Spleen (tissue), 11 donors: ENCODE measurements at regions not wholly inside any gene's neighbourhood (a gene's known extent, or its start where the extent isn't known, plus 50 kb on each side); places are given as distances from the start of the nearest gene placed in this dataset.

Source experiments
- DNase-seq: peaks from one replicate; pipeline ENCODE4 v3.0.0-alpha.2; 2020
- H3K27ac ChIP-seq, 8 donors: fragments of 200-600 bp; sonication (generic) in 7 of 8; 1 replicate in 4 of 8; 2 replicates in 4 of 8; pipeline versions ENCODE4 v1.5.0 to v1.8.0; 2016 to 2021; ENCODE audit warnings: inconsistent platforms in 4 of 8, mild to moderate bottlenecking in 4 of 8, moderate library complexity in 1 of 8
- H3K27me3 ChIP-seq, 7 donors: fragments of 200-600 bp; sonication (generic) in 6 of 7; replicated peaks in 1 of 7; 1 replicate in 4 of 7; 2 replicates in 3 of 7; pipeline versions ENCODE4 v1.5.0 to v1.8.0; 2016 to 2021; ENCODE audit warnings: inconsistent platforms in 3 of 7, mild to moderate bottlenecking in 1 of 7
- H3K36me3 ChIP-seq, 6 donors: fragments of 200-600 bp; sonication (generic) in 5 of 6; 1 replicate in 4 of 6; 2 replicates in 2 of 6; pipeline versions ENCODE4 v1.5.0 to v1.8.0; 2016 to 2021; ENCODE audit warnings: inconsistent platforms in 2 of 6
- H3K4me1 ChIP-seq, 6 donors: fragments of 200-600 bp; sonication (generic) in 5 of 6; 1 replicate in 3 of 6; 2 replicates in 3 of 6; pipeline versions ENCODE4 v1.5.0 to v1.8.0; 2016 to 2021; ENCODE audit warnings: inconsistent platforms in 3 of 6
- H3K4me3 ChIP-seq, 8 donors: fragments of 200-600 bp; sonication (generic) in 7 of 8; 1 replicate in 4 of 8; 2 replicates in 4 of 8; pipeline versions ENCODE4 v1.5.0 to v1.8.0; 2016 to 2021; ENCODE audit warnings: inconsistent platforms in 4 of 8, mild to moderate bottlenecking in 4 of 8, moderate library complexity in 2 of 8
- H3K9me3 ChIP-seq, 8 donors: fragments of 200-600 bp; sonication (generic) in 7 of 8; 1 replicate in 4 of 8; 2 replicates in 4 of 8; pipeline versions ENCODE4 v1.5.0 to v1.8.0; 2016 to 2021; ENCODE audit warnings: inconsistent platforms in 4 of 8
- CTCF ChIP-seq, 11 experiments: fragments of 200-600 bp in 7 of 11; fragments of 450-650 bp in 4 of 11; sonication (generic) in 4 of 11; IDR thresholded peaks in 8 of 11; conservative IDR thresholded peaks in 3 of 11; 1 replicate in 7 of 11; 2 replicates in 4 of 11; pipeline versions ENCODE4 v1.4.0 to v1.8.0; 2016 to 2021; ENCODE audit warnings: antibody characterized with exemption in 11 of 11, inconsistent platforms in 4 of 11, mild to moderate bottlenecking in 1 of 11
- POLR2A ChIP-seq, 3 donors: fragments of 450-650 bp; IDR thresholded peaks; one replicate each; pipeline ENCODE4 v1.5.1; 2017; ENCODE audit warnings: antibody characterized with exemption in 3 of 3, mild to moderate bottlenecking in 1 of 3
- POLR2AphosphoS5 ChIP-seq, 3 donors: sonication (generic); formaldehyde crosslinking; IDR thresholded peaks; one replicate each; pipeline ENCODE4 v1.5.1; 2017; ENCODE audit warnings: antibody characterized with exemption in 3 of 3
- WGBS, 5 donors: extraction: QIAGEN DNeasy Blood & Tissue Kit in 3 of 5; methylation state at CpG; one replicate each; pipeline versions ENCODE4 v1.1.5 to v1.1.7; 2013 to 2018; 5-methylcytosine and 5-hydroxymethylcytosine counted together
- intact Hi-C: fragments of 100-400 bp; cut with DNase I; formaldehyde crosslinking; loops from one replicate; pipeline ENCODE4 v1.15.0; 2023; ENCODE audit warnings: low total_unique reads
- donor health status: healthy with polysubstance abuse.
- donor health status: DM: no; HTN: no; CAD: no; lungs with moderate emphysema.
- donor health status: DM: no; HTN: no; CAD: no.
- donor health status: Bipolar disorder and iron deficiency.
- donor health status: healthy.
- donor health status: DM: no; HTN: no; CAD: no.
- donor health status: DM: yes; HTN: yes; CAD: no.

GRCh38 chr11:33944345-33944692 lies 52.4 kb upstream of the LMO2 start:
- H3K4me1 ChIP-seq = peaks cover 0 to 29% (median 19%) of the 10 kb centered on the region in 6 donors
- no peaks in the 10 kb centered on the region for H3K27me3 ChIP-seq
- H3K36me3 ChIP-seq = no peaks in the 10 kb centered on the region
- no peak overlapping the region for H3K27ac ChIP-seq
- intact Hi-C loops = no loop called here
- TF ChIP-seq CTCF (IDR thresholded peaks at IDR 0.05 in 8 of 11, conservative IDR thresholded peaks at IDR 0.05 in 3 of 11) = no peak
- no peak for TF ChIP-seq POLR2A (IDR thresholded peaks at IDR 0.05)
- TF ChIP-seq POLR2AphosphoS5 (IDR thresholded peaks at IDR 0.05) = no peak
- WGBS, 5 donors = 88 to 98% (median 92%) methylated on average over 3 of the region's 3 CpGs
- no peak for DNase-seq
- H3K9me3 ChIP-seq = no peaks in the 10 kb centered on the region
- no peak overlapping the region for H3K4me3 ChIP-seq

GRCh38 chr11:33942954-33943353 lies 51.1 kb upstream of the LMO2 start:
- TF ChIP-seq POLR2AphosphoS5 (IDR thresholded peaks at IDR 0.05) (no peak), CTCF (IDR thresholded peaks at IDR 0.05 in 8 of 11, conservative IDR thresholded peaks at IDR 0.05 in 3 of 11) (no peak), POLR2A (IDR thresholded peaks at IDR 0.05) (no peak)
- Histone ChIP-seq H3K27ac (peak overlapping the region in 2 of 8 donors; percentile 15 to 62), H3K36me3 (no peaks in the 10 kb centered on the region), H3K27me3 (no peaks in the 10 kb centered on the region), H3K4me3 (no peak overlapping the region), H3K9me3 (no peaks in the 10 kb centered on the region), H3K4me1 (peaks cover 0 to 31% (median 19%) of the 10 kb centered on the region in 6 donors)
- intact Hi-C loops = no loop called here
- DNase-seq = no peak
- 30 to 56% (median 42%) methylated on average over 4 of the region's 4 CpGs for WGBS, 5 donors

- 32 to 52% (median 42%) methylated on average over 6 to 7 of the region's 7 CpGs for WGBS, 5 donors
- Histone ChIP-seq H3K27me3 (no peaks in the 10 kb centered on the region), H3K27ac (peak overlapping the region in 6 of 8 donors; percentile 51 to 72 (median 60)), H3K4me1 (peaks cover 0 to 42% (median 29%) of the 10 kb centered on the region in 6 donors), H3K9me3 (no peaks in the 10 kb centered on the region), H3K36me3 (no peaks in the 10 kb centered on the region), H3K4me3 (no peak overlapping the region)
- TF ChIP-seq CTCF (IDR thresholded peaks at IDR 0.05 in 8 of 11, conservative IDR thresholded peaks at IDR 0.05 in 3 of 11) = no peak
- TF ChIP-seq POLR2AphosphoS5 (IDR thresholded peaks at IDR 0.05) = peak in 1 of 3 donors; percentile 44
- intact Hi-C loops = no loop called here
- DNase-seq = no peak
These were observed 49.8 kb upstream of the LMO2 start for GRCh38 chr11:33941637-33942160.
